ENCODE measurements at regions not wholly inside any gene's neighbourhood (a gene's known extent, or its start where the extent isn't known, plus 50 kb on each side); places are given as distances from the start of the nearest gene placed in this dataset.

DNA sequence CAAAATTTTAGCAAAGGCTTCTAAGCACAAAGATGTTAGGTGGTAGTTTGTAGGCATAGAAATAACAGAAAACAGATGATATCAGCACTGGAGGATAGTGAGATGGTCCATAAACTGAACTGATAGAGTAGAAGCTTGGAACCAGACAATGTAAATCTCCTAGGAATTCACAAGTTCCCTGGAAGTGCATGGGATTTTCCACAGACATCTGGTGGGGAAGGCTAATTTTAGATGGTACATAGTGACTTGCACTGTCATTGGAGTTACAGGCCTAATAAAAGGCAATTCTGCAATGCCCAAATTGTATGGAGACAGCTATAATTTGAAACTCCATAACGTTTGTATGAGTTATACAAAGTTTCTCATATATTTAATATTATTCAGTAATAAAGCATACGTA, 653.0 kb upstream of the MEF2C start:
- Histone ChIP-seq H3K27ac (replicated peaks; ENCODE audit: low read length) (no peak overlapping the region), H3K9ac (ENCODE audit: low read depth, low read length, poor library complexity) (no peak overlapping the region)

DNA sequence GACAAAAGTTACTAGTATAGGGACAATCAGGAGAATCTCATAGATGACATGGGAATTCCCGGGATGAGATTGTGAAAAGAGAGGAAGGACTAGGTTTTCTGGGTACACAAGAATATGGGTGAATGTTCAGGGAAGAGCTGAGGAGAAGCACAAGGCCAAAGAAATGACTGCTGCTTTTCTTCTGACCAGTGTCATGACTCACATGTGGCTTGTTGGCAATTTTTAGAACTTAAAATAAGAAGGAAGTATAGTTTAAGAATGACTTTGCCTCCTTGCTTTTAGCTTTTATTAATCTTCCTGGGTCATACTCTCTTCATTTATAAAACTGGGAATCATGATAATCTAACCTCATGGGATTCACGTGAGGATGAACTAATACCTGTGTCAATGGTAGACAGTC, 652.4 kb upstream of the MEF2C start:
- H2BK120ac ChIP-seq (ENCODE audit: low read depth, low read length): no peak overlapping the region
- H3K4me1 ChIP-seq (ENCODE audit: control insufficient read depth in 2 of 2, insufficient read depth in 1 of 2, low read depth in 1 of 2, low read length in 2 of 2): no peaks in the 10 kb centered on the region
- H3K27me3 ChIP-seq (ENCODE audit: control insufficient read depth in 3 of 3, insufficient read depth in 3 of 3, low read depth in 1 of 3, low read length in 3 of 3): no peaks in the 10 kb centered on the region
- H2BK12ac ChIP-seq (ENCODE audit: low read length): no peak overlapping the region
- H3K18ac ChIP-seq (ENCODE audit: low read length): no peak overlapping the region
- H4K8ac ChIP-seq (ENCODE audit: low read depth, low read length): no peak overlapping the region
- H2BK15ac ChIP-seq (ENCODE audit: low read length): no peak overlapping the region
- no peak overlapping the region for H3K4me3 ChIP-seq (ENCODE audit: low read length in 2 of 2)
- H2AK5ac ChIP-seq (ENCODE audit: low read depth, low read length): no peak overlapping the region
- H3K23ac ChIP-seq (ENCODE audit: low read depth, low read length, poor library complexity): no peak overlapping the region
- no peak overlapping the region for H2AFZ ChIP-seq (ENCODE audit: low read length)
- no peak overlapping the region for H3K9ac ChIP-seq (ENCODE audit: low read depth, low read length, poor library complexity)
- H2BK5ac ChIP-seq (ENCODE audit: low read length): no peak overlapping the region
- WGBS, 2 donors (ENCODE audit: extremely low coverage in 2 of 2, insufficient read length in 2 of 2, insufficient replicate concordance in 1 of 2): no CpG with 5 or more reads among the region's 2 CpGs
- H4K91ac ChIP-seq (ENCODE audit: low read depth, low read length, poor library complexity): no peak overlapping the region
- no peaks in the 10 kb centered on the region for H3K9me3 ChIP-seq (replicated peaks in 1 of 2; ENCODE audit: control insufficient read depth in 2 of 2, insufficient read depth in 1 of 2, low read depth in 1 of 2, low read length in 2 of 2)
- H3K36me3 ChIP-seq (replicated peaks in 1 of 2; ENCODE audit: control insufficient read depth in 2 of 2, insufficient read depth in 2 of 2, low read length in 2 of 2): no peaks in the 10 kb centered on the region
- no peaks in the 10 kb centered on the region for H3K79me1 ChIP-seq (ENCODE audit: low read depth, low read length)
- H3K4ac ChIP-seq (ENCODE audit: low read length): no peak overlapping the region
- no peak overlapping the region for H3K27ac ChIP-seq (replicated peaks; ENCODE audit: low read length)
- DNase-seq (ENCODE audit: low spot score): no peak
- H3K14ac ChIP-seq (ENCODE audit: low read length): no peak overlapping the region
- no peak overlapping the region for H3K4me2 ChIP-seq (ENCODE audit: insufficient read depth, low read length, poor library complexity, severe bottlenecking)

More for the DNA sequence above, 653.0 kb upstream of the MEF2C start:
- Histone ChIP-seq H3K23ac (ENCODE audit: low read depth, low read length, poor library complexity) (no peak overlapping the region), H2AFZ (ENCODE audit: low read length) (no peak overlapping the region), H2AK5ac (ENCODE audit: low read depth, low read length) (no peak overlapping the region), H4K91ac (ENCODE audit: low read depth, low read length, poor library complexity) (no peak overlapping the region), H3K14ac (ENCODE audit: low read length) (no peak overlapping the region), H2BK120ac (ENCODE audit: low read depth, low read length) (no peak overlapping the region), H2BK12ac (ENCODE audit: low read length) (no peak overlapping the region), H3K79me1 (ENCODE audit: low read depth, low read length) (no peaks in the 10 kb centered on the region), H4K8ac (ENCODE audit: low read depth, low read length) (no peak overlapping the region), H3K27me3 (ENCODE audit: control insufficient read depth in 3 of 3, insufficient read depth in 3 of 3, low read depth in 1 of 3, low read length in 3 of 3) (no peaks in the 10 kb centered on the region), H3K18ac (ENCODE audit: low read length) (no peak overlapping the region), H3K9me3 (replicated peaks in 1 of 2; ENCODE audit: control insufficient read depth in 2 of 2, insufficient read depth in 1 of 2, low read depth in 1 of 2, low read length in 2 of 2) (no peaks in the 10 kb centered on the region), H2BK15ac (ENCODE audit: low read length) (no peak overlapping the region), H3K4me2 (ENCODE audit: insufficient read depth, low read length, poor library complexity, severe bottlenecking) (no peak overlapping the region), H3K4me3 (ENCODE audit: low read length in 2 of 2) (no peak overlapping the region), H2BK5ac (ENCODE audit: low read length) (no peak overlapping the region), H3K36me3 (replicated peaks in 1 of 2; ENCODE audit: control insufficient read depth in 2 of 2, insufficient read depth in 2 of 2, low read length in 2 of 2) (no peaks in the 10 kb centered on the region), H3K4ac (ENCODE audit: low read length) (no peak overlapping the region), H3K4me1 (ENCODE audit: control insufficient read depth in 2 of 2, insufficient read depth in 1 of 2, low read depth in 1 of 2, low read length in 2 of 2) (no peaks in the 10 kb centered on the region)
- WGBS, 2 donors (ENCODE audit: extremely low coverage in 2 of 2, insufficient read length in 2 of 2, insufficient replicate concordance in 1 of 2): no CpG with 5 or more reads among the region's 2 CpGs
- DNase-seq (ENCODE audit: low spot score): no peak

DNA sequence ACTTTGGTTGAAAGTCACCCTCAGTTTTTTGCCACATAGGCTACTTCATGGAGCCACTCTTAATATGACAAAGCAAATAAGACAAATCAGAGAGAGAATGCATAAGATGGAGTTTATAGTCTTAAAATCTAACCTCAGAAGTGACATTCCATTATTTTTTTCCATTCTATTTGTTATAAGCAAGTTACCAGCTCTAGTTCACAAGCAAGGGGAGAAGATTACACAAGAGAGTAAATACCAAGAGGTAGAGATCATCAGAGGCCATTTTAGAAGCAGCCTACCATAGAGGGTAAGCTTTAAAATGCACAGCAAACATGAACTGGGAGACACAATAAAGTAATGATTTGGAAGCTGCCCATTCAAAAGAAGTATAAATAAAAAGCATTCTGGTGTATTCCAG, 651.3 kb upstream of the MEF2C start:
- Histone ChIP-seq H2AK5ac (ENCODE audit: low read depth, low read length) (no peak overlapping the region), H3K4me2 (ENCODE audit: insufficient read depth, low read length, poor library complexity, severe bottlenecking) (no peak overlapping the region), H4K91ac (ENCODE audit: low read depth, low read length, poor library complexity) (no peak overlapping the region)

DNA sequence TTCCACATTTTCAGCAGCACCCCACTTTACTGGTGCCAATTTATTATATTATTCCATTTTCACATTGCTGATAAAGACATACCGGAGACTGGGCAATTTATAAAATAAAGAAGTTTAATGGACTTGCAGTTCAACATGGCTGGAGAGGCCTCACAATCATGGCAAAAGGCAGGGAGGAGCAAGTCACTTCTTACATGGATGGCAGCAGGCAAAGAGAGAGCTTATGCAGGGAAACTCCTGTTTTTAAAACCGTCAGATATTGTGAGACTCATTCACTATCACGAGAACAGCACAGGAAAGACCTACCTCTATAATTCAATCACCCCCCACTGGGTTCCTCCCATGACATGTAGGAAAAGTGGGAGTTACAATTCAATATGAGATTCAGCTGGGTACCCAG, 641.8 kb upstream of the MEF2C start:
- Histone ChIP-seq H3K4me3 (ENCODE audit: low read length in 2 of 2) (no peak overlapping the region), H3K27me3 (ENCODE audit: control insufficient read depth in 3 of 3, insufficient read depth in 3 of 3, low read depth in 1 of 3, low read length in 3 of 3) (no peaks in the 10 kb centered on the region), H4K91ac (ENCODE audit: low read depth, low read length, poor library complexity) (no peak overlapping the region), H2AK5ac (ENCODE audit: low read depth, low read length) (no peak overlapping the region), H3K14ac (ENCODE audit: low read length) (no peak overlapping the region), H3K4ac (ENCODE audit: low read length) (no peak overlapping the region), H3K18ac (ENCODE audit: low read length) (no peak overlapping the region), H3K9ac (ENCODE audit: low read depth, low read length, poor library complexity) (no peak overlapping the region), H2BK15ac (ENCODE audit: low read length) (no peak overlapping the region), H4K8ac (ENCODE audit: low read depth, low read length) (no peak overlapping the region), H3K23ac (ENCODE audit: low read depth, low read length, poor library complexity) (no peak overlapping the region), H3K4me2 (ENCODE audit: insufficient read depth, low read length, poor library complexity, severe bottlenecking) (no peak overlapping the region), H3K36me3 (replicated peaks in 1 of 2; ENCODE audit: control insufficient read depth in 2 of 2, insufficient read depth in 2 of 2, low read length in 2 of 2) (no peaks in the 10 kb centered on the region), H3K4me1 (ENCODE audit: control insufficient read depth in 2 of 2, insufficient read depth in 1 of 2, low read depth in 1 of 2, low read length in 2 of 2) (no peaks in the 10 kb centered on the region), H3K9me3 (replicated peaks in 1 of 2; ENCODE audit: control insufficient read depth in 2 of 2, insufficient read depth in 1 of 2, low read depth in 1 of 2, low read length in 2 of 2) (peaks cover 2 to 8% of the 10 kb centered on the region in 2 donors), H3K27ac (replicated peaks; ENCODE audit: low read length) (no peak overlapping the region), H2AFZ (ENCODE audit: low read length) (no peak overlapping the region), H2BK5ac (ENCODE audit: low read length) (no peak overlapping the region), H2BK12ac (ENCODE audit: low read length) (no peak overlapping the region), H3K79me1 (ENCODE audit: low read depth, low read length) (no peaks in the 10 kb centered on the region), H2BK120ac (ENCODE audit: low read depth, low read length) (no peak overlapping the region)
- DNase-seq (ENCODE audit: low spot score): no peak
- WGBS, 2 donors (ENCODE audit: extremely low coverage in 2 of 2, insufficient read length in 2 of 2, insufficient replicate concordance in 1 of 2): no CpG with 5 or more reads among the region's 3 CpGs

More for the DNA sequence above, 651.3 kb upstream of the MEF2C start:
- Histone ChIP-seq H3K27me3 (ENCODE audit: control insufficient read depth in 3 of 3, insufficient read depth in 3 of 3, low read depth in 1 of 3, low read length in 3 of 3) (no peaks in the 10 kb centered on the region), H3K23ac (ENCODE audit: low read depth, low read length, poor library complexity) (no peak overlapping the region), H3K18ac (ENCODE audit: low read length) (no peak overlapping the region), H4K8ac (ENCODE audit: low read depth, low read length) (no peak overlapping the region), H2BK5ac (ENCODE audit: low read length) (no peak overlapping the region), H3K4me1 (ENCODE audit: control insufficient read depth in 2 of 2, insufficient read depth in 1 of 2, low read depth in 1 of 2, low read length in 2 of 2) (no peaks in the 10 kb centered on the region), H2BK15ac (ENCODE audit: low read length) (no peak overlapping the region), H2AFZ (ENCODE audit: low read length) (no peak overlapping the region), H3K9me3 (replicated peaks in 1 of 2; ENCODE audit: control insufficient read depth in 2 of 2, insufficient read depth in 1 of 2, low read depth in 1 of 2, low read length in 2 of 2) (no peaks in the 10 kb centered on the region), H3K4ac (ENCODE audit: low read length) (no peak overlapping the region), H3K27ac (replicated peaks; ENCODE audit: low read length) (no peak overlapping the region), H2BK12ac (ENCODE audit: low read length) (no peak overlapping the region), H3K4me3 (ENCODE audit: low read length in 2 of 2) (no peak overlapping the region), H3K36me3 (replicated peaks in 1 of 2; ENCODE audit: control insufficient read depth in 2 of 2, insufficient read depth in 2 of 2, low read length in 2 of 2) (no peaks in the 10 kb centered on the region), H3K14ac (ENCODE audit: low read length) (no peak overlapping the region), H2BK120ac (ENCODE audit: low read depth, low read length) (no peak overlapping the region), H3K9ac (ENCODE audit: low read depth, low read length, poor library complexity) (no peak overlapping the region), H3K79me1 (ENCODE audit: low read depth, low read length) (no peaks in the 10 kb centered on the region)
- no peak for DNase-seq (ENCODE audit: low spot score)

All from neuronal stem cell (in vitro differentiated cells).